Activated CD4-positive, alpha-beta memory T cell treated with anti-CD3 and anti-CD28 coated beads for 36 hours (primary cell): ENCODE measurements at regions not wholly inside any gene's neighbourhood (a gene's known extent, or its start where the extent isn't known, plus 50 kb on each side); places are given as distances from the start of the nearest gene placed in this dataset.

Experiments used
- CTCF ChIA-PET: fragments of 350-600 bp; sonication (Branson Sonifier 250); formaldehyde crosslinking; loops from one replicate; lab custom pipeline; 2021; ENCODE audit warnings: antibody characterized with exemption, inconsistent platforms; lab: Charles Lee
- POLR2A ChIA-PET: fragments of 350-600 bp; sonication (Branson Sonifier 250); formaldehyde crosslinking; loops from one replicate; lab custom pipeline; 2021; ENCODE audit warnings: antibody characterized with exemption; lab: Charles Lee
- DNase-seq: peaks from one replicate; pipeline ENCODE4 v3.0.0-alpha.2; 2020
- H3K27ac Mint-ChIP-seq: one replicate; pipeline ENCODE4 v1.8.0; 2021; ENCODE audit warnings: mixed read lengths
- H3K27me3 Mint-ChIP-seq: one replicate; pipeline ENCODE4 v1.8.0; 2021; ENCODE audit warnings: mixed read lengths
- H3K36me3 Mint-ChIP-seq: one replicate; pipeline ENCODE4 v1.8.0; 2021; ENCODE audit warnings: mixed read lengths
- H3K4me1 Mint-ChIP-seq: one replicate; pipeline ENCODE4 v1.8.0; 2021; ENCODE audit warnings: low read depth, mixed read lengths
- H3K4me3 Mint-ChIP-seq: one replicate; pipeline ENCODE4 v1.8.0; 2021; ENCODE audit warnings: mild to moderate bottlenecking, mixed read lengths
- H3K9me3 Mint-ChIP-seq: one replicate; pipeline ENCODE4 v1.8.0; 2021; ENCODE audit warnings: mixed read lengths
- intact Hi-C: fragments of 100-400 bp; cut with micrococcal nuclease; formaldehyde crosslinking; loops from one replicate; pipeline ENCODE4 v1.15.1; 2023

DNA sequence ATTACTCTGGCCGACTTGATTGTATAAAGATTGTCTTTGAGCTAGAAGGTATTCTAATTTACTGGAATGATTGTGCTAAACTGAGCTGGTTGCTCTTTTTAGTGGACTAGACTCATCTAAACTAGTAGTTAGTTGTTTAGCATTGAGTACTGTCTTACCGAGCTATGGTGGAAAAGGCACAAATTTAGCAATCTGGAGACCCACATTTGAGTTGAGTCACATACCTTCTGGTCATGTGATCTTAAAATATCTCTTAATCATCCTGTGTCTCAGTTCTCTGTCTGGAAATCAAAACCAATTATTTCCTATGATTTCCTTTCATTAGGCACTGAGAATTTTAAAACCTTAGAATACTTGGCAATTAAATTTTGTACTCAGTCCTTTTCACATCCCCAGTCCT is 349.5 kb downstream of the IRS2 start:
- peaks cover 5% of the 10 kb centered on the region for H3K9me3 Mint-ChIP-seq
- CTCF ChIA-PET = no interaction called here
- H3K36me3 Mint-ChIP-seq = no peaks in the 10 kb centered on the region
- POLR2A ChIA-PET = no interaction called here
- intact Hi-C loops = no loop called here
- no peak overlapping the region for H3K27ac Mint-ChIP-seq
- DNase-seq = no peak
- no peak overlapping the region for H3K4me3 Mint-ChIP-seq
- peaks cover 13% of the 10 kb centered on the region for H3K27me3 Mint-ChIP-seq
- H3K4me1 Mint-ChIP-seq = no peaks in the 10 kb centered on the region

DNA sequence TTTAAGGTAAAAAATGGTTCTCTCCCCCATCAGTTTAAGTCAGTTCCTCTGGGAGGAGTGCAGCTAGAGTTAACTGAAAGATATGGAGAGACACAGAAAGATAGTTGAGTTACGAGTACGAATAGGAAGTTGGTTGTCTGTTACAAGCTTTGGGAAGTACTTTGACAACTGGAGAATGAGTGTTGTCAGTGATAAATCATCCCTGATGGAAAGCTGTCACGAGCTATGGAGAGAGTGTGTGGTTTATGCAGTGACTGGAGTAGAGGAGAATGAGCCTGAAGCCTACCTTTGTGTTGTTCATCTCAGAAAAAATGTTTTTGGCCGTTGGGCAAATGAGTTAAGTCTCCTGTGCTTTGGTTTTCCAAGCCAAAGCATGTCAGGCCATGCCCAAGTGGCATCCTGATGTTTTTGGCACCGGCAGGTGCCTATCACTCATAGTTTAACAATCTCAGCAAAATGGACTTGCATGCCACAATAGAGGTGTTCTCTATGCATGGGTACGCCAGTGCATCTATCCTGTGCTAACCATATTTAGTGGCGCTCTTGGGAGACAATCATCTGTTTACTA is 350.2 kb downstream of the IRS2 start:
- CTCF ChIA-PET = no interaction called here
- no peaks in the 10 kb centered on the region for H3K36me3 Mint-ChIP-seq
- POLR2A ChIA-PET = no interaction called here
- H3K4me3 Mint-ChIP-seq = no peak overlapping the region
- H3K27me3 Mint-ChIP-seq = peaks cover 13% of the 10 kb centered on the region
- intact Hi-C loops = no loop called here
- no peaks in the 10 kb centered on the region for H3K4me1 Mint-ChIP-seq
- no peak overlapping the region for H3K27ac Mint-ChIP-seq
- no peak for DNase-seq
- H3K9me3 Mint-ChIP-seq = peaks cover 7% of the 10 kb centered on the region

DNA sequence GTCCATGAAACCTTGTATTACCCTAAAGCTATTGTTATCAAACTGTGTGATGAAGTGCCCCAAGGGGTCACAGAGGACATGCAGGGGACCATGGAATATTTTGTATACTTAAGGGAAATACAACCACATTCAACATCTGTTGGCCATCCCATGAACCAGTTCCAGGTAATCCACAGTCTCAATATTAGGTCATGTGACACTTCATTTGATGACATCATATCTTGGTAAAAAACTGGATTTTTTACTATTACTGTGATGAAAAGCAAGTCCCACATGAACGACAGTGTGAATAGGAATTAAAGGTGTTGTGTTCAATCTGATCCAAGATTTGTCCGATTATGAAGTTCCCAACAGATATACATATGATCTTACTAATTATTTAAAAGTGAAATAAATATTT is 355.2 kb downstream of the IRS2 start:
- Mint-ChIP-seq H3K27ac (no peak overlapping the region), H3K36me3 (no peaks in the 10 kb centered on the region), H3K9me3 (peaks cover 10% of the 10 kb centered on the region), H3K27me3 (peaks cover 6% of the 10 kb centered on the region), H3K4me3 (no peak overlapping the region), H3K4me1 (peaks cover 6% of the 10 kb centered on the region)
- intact Hi-C loops = no loop called here
- POLR2A ChIA-PET = no interaction called here
- DNase-seq = no peak
- CTCF ChIA-PET = no interaction called here

DNA sequence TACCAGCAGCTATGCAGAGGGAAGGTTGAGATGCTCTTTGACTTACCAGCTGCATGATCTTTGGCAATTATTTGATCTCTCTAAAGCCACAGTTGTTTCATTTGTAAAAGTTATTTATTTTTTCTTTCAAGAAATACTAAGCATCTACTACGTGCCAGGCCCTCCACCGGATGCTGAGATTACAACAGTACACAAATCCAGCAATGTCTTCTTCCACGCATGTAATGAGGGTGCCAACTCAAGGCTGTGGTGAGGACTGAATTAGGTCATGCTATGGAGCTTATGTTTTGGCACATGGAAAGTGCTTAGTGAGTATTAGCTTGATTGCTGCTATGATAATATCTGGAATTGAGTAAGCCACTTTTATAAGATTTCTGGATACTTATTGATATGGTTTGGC is 358.2 kb downstream of the IRS2 start:
- intact Hi-C loops = no loop called here

GRCh38 chr13:109427695-109428094 is 358.7 kb downstream of the IRS2 start:
- POLR2A ChIA-PET = no interaction called here
- DNase-seq = no peak
- intact Hi-C loops = no loop called here
- Mint-ChIP-seq H3K36me3 (no peaks in the 10 kb centered on the region), H3K9me3 (peaks cover 5% of the 10 kb centered on the region), H3K27ac (no peak overlapping the region), H3K27me3 (peaks cover 4% of the 10 kb centered on the region), H3K4me1 (peaks cover 6% of the 10 kb centered on the region), H3K4me3 (no peak overlapping the region)
- CTCF ChIA-PET = interaction anchor here (1.1 kb wide), 1 partner anchor 466 kb away, joined by 4 read pairs; no protein-coding TSS in a partner anchor

More for the DNA sequence above, 358.2 kb downstream of the IRS2 start:
- peaks cover 6% of the 10 kb centered on the region for H3K4me1 Mint-ChIP-seq
- DNase-seq = no peak
- H3K27ac Mint-ChIP-seq = no peak overlapping the region
- H3K36me3 Mint-ChIP-seq = no peaks in the 10 kb centered on the region
- no peak overlapping the region for H3K4me3 Mint-ChIP-seq
- H3K27me3 Mint-ChIP-seq = peaks cover 2% of the 10 kb centered on the region
- ChIA-PET POLR2A (no interaction called here), CTCF (interaction anchor here (1.1 kb wide), 1 partner anchor 466 kb away, joined by 4 read pairs; no protein-coding TSS in a partner anchor)
- H3K9me3 Mint-ChIP-seq = peaks cover 6% of the 10 kb centered on the region

GRCh38 chr13:109427148-109427547 is 359.2 kb downstream of the IRS2 start:
- H3K4me1 Mint-ChIP-seq = peaks cover 6% of the 10 kb centered on the region
- CTCF ChIA-PET = no interaction called here
- POLR2A ChIA-PET = no interaction called here
- peaks cover 6% of the 10 kb centered on the region for H3K27me3 Mint-ChIP-seq
- peaks cover 5% of the 10 kb centered on the region for H3K9me3 Mint-ChIP-seq
- intact Hi-C loops = no loop called here
- no peaks in the 10 kb centered on the region for H3K36me3 Mint-ChIP-seq
- no peak overlapping the region for H3K27ac Mint-ChIP-seq
- no peak for DNase-seq
- no peak overlapping the region for H3K4me3 Mint-ChIP-seq

DNA sequence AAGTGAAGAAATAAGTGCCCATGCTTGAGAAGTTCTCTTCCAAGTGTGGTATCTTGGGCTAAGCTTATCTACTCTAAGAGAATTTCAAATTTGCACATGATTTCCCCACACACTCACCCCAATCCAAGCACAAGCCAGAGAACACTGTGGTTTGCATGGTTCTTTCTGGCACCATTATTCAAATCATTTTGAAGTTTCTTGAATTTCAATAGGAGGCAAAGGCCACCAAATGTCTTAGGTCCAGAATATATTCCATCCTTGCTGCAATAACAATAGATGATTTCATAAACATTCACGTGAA is 359.7 kb downstream of the IRS2 start:
- Mint-ChIP-seq H3K27me3 (peaks cover 6% of the 10 kb centered on the region), H3K27ac (no peak overlapping the region), H3K4me3 (no peak overlapping the region), H3K36me3 (no peaks in the 10 kb centered on the region), H3K9me3 (peaks cover 4% of the 10 kb centered on the region), H3K4me1 (peaks cover 6% of the 10 kb centered on the region)
- ChIA-PET POLR2A (no interaction called here), CTCF (no interaction called here)
- intact Hi-C loops = no loop called here
- no peak for DNase-seq

GRCh38 chr13:109425821-109426689 is 360.3 kb downstream of the IRS2 start:
- ChIA-PET CTCF (no interaction called here), POLR2A (no interaction called here)
- Mint-ChIP-seq H3K9me3 (peaks cover 3% of the 10 kb centered on the region), H3K27me3 (peaks cover 6% of the 10 kb centered on the region), H3K4me3 (no peak overlapping the region), H3K27ac (no peak overlapping the region), H3K36me3 (no peaks in the 10 kb centered on the region), H3K4me1 (peaks cover 6% of the 10 kb centered on the region)
- intact Hi-C loops = no loop called here
- DNase-seq = no peak

DNA sequence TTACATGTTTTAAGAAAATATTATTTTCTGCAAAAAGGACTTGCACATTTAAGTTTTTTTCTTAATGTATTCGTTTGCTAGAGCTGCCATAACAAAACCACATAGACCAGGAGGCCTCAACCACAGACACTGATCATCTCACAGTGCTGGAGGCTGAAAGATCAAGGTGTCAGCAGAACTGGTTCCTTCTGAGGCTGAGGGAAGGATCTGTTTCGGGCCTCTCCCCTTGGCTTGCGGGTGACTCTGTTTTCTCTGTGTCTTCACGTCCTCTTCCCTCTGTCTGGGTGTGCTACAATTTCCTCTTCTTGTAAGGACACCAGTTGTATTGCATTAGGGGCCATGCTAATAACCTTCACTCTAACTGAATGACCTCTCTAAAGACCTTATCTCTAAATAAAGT is 364.2 kb downstream of the IRS2 start:
- intact Hi-C loops = no loop called here
- Mint-ChIP-seq H3K4me1 (no peaks in the 10 kb centered on the region), H3K9me3 (no peaks in the 10 kb centered on the region), H3K4me3 (no peak overlapping the region), H3K36me3 (no peaks in the 10 kb centered on the region), H3K27me3 (peaks cover 6% of the 10 kb centered on the region), H3K27ac (no peak overlapping the region)
- POLR2A ChIA-PET = no interaction called here
- CTCF ChIA-PET = no interaction called here
- no peak for DNase-seq

GRCh38 chr13:109419896-109420295 is 366.5 kb downstream of the IRS2 start:
- CTCF ChIA-PET = no interaction called here
- Mint-ChIP-seq H3K27ac (no peak overlapping the region), H3K27me3 (peaks cover 9% of the 10 kb centered on the region), H3K4me1 (no peaks in the 10 kb centered on the region), H3K9me3 (no peaks in the 10 kb centered on the region), H3K4me3 (no peak overlapping the region), H3K36me3 (no peaks in the 10 kb centered on the region)
- DNase-seq = no peak
- intact Hi-C loops = no loop called here
- POLR2A ChIA-PET = no interaction called here

GRCh38 chr13:109418111-109418510 is 368.3 kb downstream of the IRS2 start:
- CTCF ChIA-PET = no interaction called here
- no peak overlapping the region for H3K27ac Mint-ChIP-seq

GRCh38 chr13:109416001-109416400 is 370.4 kb downstream of the IRS2 start:
- no peaks in the 10 kb centered on the region for H3K36me3 Mint-ChIP-seq
- POLR2A ChIA-PET = no interaction called here
- intact Hi-C loops = no loop called here
- no peak for DNase-seq
- CTCF ChIA-PET = no interaction called here
- no peak overlapping the region for H3K27ac Mint-ChIP-seq
- H3K9me3 Mint-ChIP-seq = no peaks in the 10 kb centered on the region
- peaks cover 5% of the 10 kb centered on the region for H3K27me3 Mint-ChIP-seq
- H3K4me1 Mint-ChIP-seq = no peaks in the 10 kb centered on the region
- H3K4me3 Mint-ChIP-seq = no peak overlapping the region

More at GRCh38 chr13:109418111-109418510, 368.3 kb downstream of the IRS2 start:
- Mint-ChIP-seq H3K27me3 (peaks cover 7% of the 10 kb centered on the region), H3K36me3 (no peaks in the 10 kb centered on the region), H3K9me3 (no peaks in the 10 kb centered on the region), H3K4me1 (no peaks in the 10 kb centered on the region), H3K4me3 (no peak overlapping the region)
- DNase-seq = no peak
- intact Hi-C loops = no loop called here
- POLR2A ChIA-PET = interaction anchor here (0.7 kb wide), 1 partner anchor 333 kb away, joined by 4 read pairs; no protein-coding TSS in a partner anchor

GRCh38 chr13:109415057-109415456 is 371.3 kb downstream of the IRS2 start:
- Mint-ChIP-seq H3K27me3 (peaks cover 5% of the 10 kb centered on the region), H3K27ac (no peak overlapping the region), H3K4me1 (no peaks in the 10 kb centered on the region), H3K36me3 (no peaks in the 10 kb centered on the region), H3K9me3 (no peaks in the 10 kb centered on the region), H3K4me3 (no peak overlapping the region)
- ChIA-PET CTCF (no interaction called here), POLR2A (no interaction called here)
- DNase-seq = no peak
- intact Hi-C loops = no loop called here
